Colonic mucosa (tissue), 4 donors: ENCODE measurements at regions not wholly inside any gene's neighbourhood (a gene's known extent, or its start where the extent isn't known, plus 50 kb on each side); places are given as distances from the start of the nearest gene placed in this dataset.

Experiments
- DNase-seq: peaks from one replicate; pipeline ENCODE4 v3.0.0-alpha.2; 2020
- H3K27ac ChIP-seq: fragments of 200-600 bp; one replicate; pipeline ENCODE4 v1.8.0; 2021
- H3K27me3 ChIP-seq: fragments of 200-600 bp; one replicate; pipeline ENCODE4 v1.8.0; 2021
- H3K36me3 ChIP-seq: fragments of 200-600 bp; one replicate; pipeline ENCODE4 v1.8.0; 2021
- H3K4me1 ChIP-seq: fragments of 200-600 bp; one replicate; pipeline ENCODE4 v1.8.0; 2021; ENCODE audit warnings: mild to moderate bottlenecking
- H3K4me3 ChIP-seq: fragments of 200-600 bp; one replicate; pipeline ENCODE4 v1.8.0; 2021
- H3K9ac ChIP-seq, 2 donors: one replicate each; pipeline ENCODE4 v1.7.0; 2013; ENCODE audit warnings: control low read depth in 2 of 2, low read depth in 2 of 2, low read length in 2 of 2
- H3K9me3 ChIP-seq: fragments of 200-600 bp; one replicate; pipeline ENCODE4 v1.8.0; 2021
- CTCF ChIP-seq: fragments of 200-600 bp; IDR thresholded peaks from one replicate; pipeline ENCODE4 v1.8.0; 2022; ENCODE audit warnings: antibody characterized with exemption, mild to moderate bottlenecking
- intact Hi-C: fragments of 100-400 bp; cut with DNase I; formaldehyde crosslinking; loops from one replicate; pipeline ENCODE4 v1.14.1; 2022
- donor health status: healthy.
- donor health status: DM: no; HTN: no; CAD: no.
- donor health status: DM: no; HTN: no; CAD: no.

DNA sequence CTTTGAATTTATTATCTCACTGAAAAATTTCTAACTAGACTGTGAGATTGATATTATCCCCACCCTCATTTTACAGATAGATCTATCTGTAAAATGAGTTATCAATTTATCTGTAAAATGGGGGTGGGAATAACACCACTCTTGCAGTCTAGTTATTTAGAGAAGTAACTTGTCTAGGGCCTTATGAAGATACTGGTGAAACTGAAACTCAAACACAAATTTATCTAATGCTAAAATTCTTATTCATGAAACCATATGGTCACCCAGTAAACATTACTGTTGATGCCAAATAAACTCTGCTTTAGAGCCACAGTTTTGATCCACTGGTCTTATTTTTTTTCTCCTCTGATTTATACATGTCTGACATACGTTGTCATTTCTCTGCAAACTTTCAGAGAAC is 52.1 kb upstream of the SMIM36 start:
- H3K4me3 ChIP-seq, result no peak overlapping the region
- no peak overlapping the region for H3K9ac ChIP-seq
- H3K27ac ChIP-seq, result no peak overlapping the region
- intact Hi-C loops, result no loop called here
- DNase-seq, result no peak
- H3K4me1 ChIP-seq, result no peaks in the 10 kb centered on the region
- no peaks in the 10 kb centered on the region for H3K9me3 ChIP-seq
- no peaks in the 10 kb centered on the region for H3K27me3 ChIP-seq
- no peaks in the 10 kb centered on the region for H3K36me3 ChIP-seq
- no peak for TF ChIP-seq CTCF

GRCh38 chr17:55561973-55562495 is 50.8 kb upstream of the SMIM36 start:
- Histone ChIP-seq H3K4me3 (no peak overlapping the region), H3K9me3 (no peaks in the 10 kb centered on the region), H3K4me1 (no peaks in the 10 kb centered on the region), H3K9ac (no peak overlapping the region), H3K27ac (no peak overlapping the region), H3K27me3 (no peaks in the 10 kb centered on the region), H3K36me3 (no peaks in the 10 kb centered on the region)
- DNase-seq, result no peak
- intact Hi-C loops, result no loop called here
- no peak for TF ChIP-seq CTCF

GRCh38 chr17:55561316-55561972 is 50.2 kb upstream of the SMIM36 start:
- no peak for TF ChIP-seq CTCF
- H3K9ac ChIP-seq, result no peak overlapping the region
- H3K9me3 ChIP-seq, result no peaks in the 10 kb centered on the region
- H3K4me3 ChIP-seq, result no peak overlapping the region
- H3K27me3 ChIP-seq, result no peaks in the 10 kb centered on the region
- no peak for DNase-seq
- intact Hi-C loops, result no loop called here
- no peaks in the 10 kb centered on the region for H3K36me3 ChIP-seq
- H3K27ac ChIP-seq, result no peak overlapping the region
- no peaks in the 10 kb centered on the region for H3K4me1 ChIP-seq
